ENCODE measurements at regions not wholly inside any gene's neighbourhood (a gene's known extent, or its start where the extent isn't known, plus 50 kb on each side); places are given as distances from the start of the nearest gene placed in this dataset.

DNA sequence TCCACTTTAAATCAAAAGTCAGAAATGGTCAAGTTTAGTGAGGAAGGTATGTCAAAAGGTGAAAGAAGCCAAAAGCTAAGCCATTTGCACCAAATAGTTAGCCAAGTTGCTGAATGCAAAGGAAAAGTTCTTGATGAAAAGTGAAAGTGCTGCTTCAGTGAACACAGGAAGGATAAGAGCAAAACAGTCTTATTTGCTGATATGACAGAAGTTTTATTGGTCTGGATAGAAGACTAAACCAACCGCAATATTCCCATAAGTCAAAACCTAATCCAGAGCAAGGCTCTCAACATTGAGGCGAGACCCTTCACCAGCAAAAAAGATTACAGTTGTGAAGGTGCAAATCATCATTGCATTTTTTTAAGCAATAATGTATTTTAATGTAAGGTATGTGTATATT, 496.5 kb upstream of the LRATD1 start:
- DNase-seq (ENCODE audit: low read depth in 1 of 2, low spot score in 2 of 2), result no peak
- Histone ChIP-seq H4K20me1 (replicated peaks in 1 of 2; ENCODE audit: control insufficient read depth in 1 of 2, insufficient read depth in 2 of 2, low read length in 2 of 2) (no peaks in the 10 kb centered on the region), H2BK12ac (ENCODE audit: low read depth, low read length) (no peak overlapping the region), H2BK5ac (ENCODE audit: low read depth, low read length) (no peak overlapping the region), H3K4me1 (replicated peaks in 1 of 4; ENCODE audit: control insufficient read depth in 3 of 4, insufficient read depth in 4 of 4, low read length in 3 of 4) (peaks cover 0 to 3% (median under 1%) of the 10 kb centered on the region in 4 experiments; a peak in 2 of 7 replicates), H3K23ac (ENCODE audit: insufficient read length) (no peak overlapping the region), H4K8ac (ENCODE audit: extremely low read depth, insufficient read depth, low read length) (no peak overlapping the region), H2BK20ac (ENCODE audit: low read length) (no peak overlapping the region), H2BK120ac (replicated peaks; ENCODE audit: low read depth, low read length) (no peak overlapping the region), H3K4ac (replicated peaks; ENCODE audit: insufficient read length, low read depth, low read length) (no peak overlapping the region), H3K27me3 (replicated peaks in 1 of 4; ENCODE audit: control insufficient read depth in 3 of 4, extremely low read depth in 1 of 4, insufficient read depth in 3 of 4, low read length in 3 of 4) (no peaks in the 10 kb centered on the region), H3K27ac (ENCODE audit: low read depth, low read length) (no peak overlapping the region), H3K4me3 (ENCODE audit: extremely low read depth in 1 of 4, insufficient read depth in 2 of 4, low read depth in 3 of 4, low read length in 4 of 4) (no peak overlapping the region), H2AFZ (ENCODE audit: low read length) (no peak overlapping the region), H3K23me2 (ENCODE audit: low read depth, low read length) (no peaks in the 10 kb centered on the region), H3K18ac (ENCODE audit: extremely low read depth, low read length) (no peak overlapping the region), H3K4me2 (ENCODE audit: insufficient read depth in 1 of 2, low read depth in 2 of 2, low read length in 2 of 2) (no peak overlapping the region), H4K5ac (ENCODE audit: insufficient read length, low read depth, low read length) (no peak overlapping the region), H3K56ac (replicated peaks; ENCODE audit: insufficient read length, low read depth, low read length) (no peak overlapping the region), H3K14ac (ENCODE audit: insufficient read length) (no peak overlapping the region), H2AK5ac (ENCODE audit: low read depth, low read length) (no peak overlapping the region), H3K79me2 (ENCODE audit: control insufficient read depth in 1 of 2, insufficient read depth in 2 of 2, low read length in 2 of 2) (no peaks in the 10 kb centered on the region), H3K9ac (replicated peaks in 1 of 4; ENCODE audit: extremely low read depth in 1 of 4, low read depth in 3 of 4, low read length in 3 of 4) (no peak overlapping the region), H4K91ac (replicated peaks; ENCODE audit: insufficient read length, low read length) (no peak overlapping the region), H2BK15ac (ENCODE audit: low read length) (no peak overlapping the region), H3K9me3 (ENCODE audit: insufficient read depth in 2 of 2, low read depth in 1 of 2, low read length in 1 of 2) (no peaks in the 10 kb centered on the region), H3K79me1 (ENCODE audit: low read depth, low read length) (no peaks in the 10 kb centered on the region), H3K36me3 (ENCODE audit: control insufficient read depth in 2 of 4, insufficient read depth in 4 of 4, low read length in 3 of 4) (no peaks in the 10 kb centered on the region)
- no peak for TF ChIP-seq JUND (IDR thresholded peaks at IDR 0.05; ENCODE audit: low read length)
- TF ChIP-seq YY1 (IDR thresholded peaks at IDR 0.05; ENCODE audit: low read depth, low read length), result no peak
- no peak for TF ChIP-seq EP300 (IDR thresholded peaks at IDR 0.05; ENCODE audit: borderline replicate concordance in 1 of 2, low read depth in 2 of 2, low read length in 2 of 2)
- TF ChIP-seq, protein P1, sequence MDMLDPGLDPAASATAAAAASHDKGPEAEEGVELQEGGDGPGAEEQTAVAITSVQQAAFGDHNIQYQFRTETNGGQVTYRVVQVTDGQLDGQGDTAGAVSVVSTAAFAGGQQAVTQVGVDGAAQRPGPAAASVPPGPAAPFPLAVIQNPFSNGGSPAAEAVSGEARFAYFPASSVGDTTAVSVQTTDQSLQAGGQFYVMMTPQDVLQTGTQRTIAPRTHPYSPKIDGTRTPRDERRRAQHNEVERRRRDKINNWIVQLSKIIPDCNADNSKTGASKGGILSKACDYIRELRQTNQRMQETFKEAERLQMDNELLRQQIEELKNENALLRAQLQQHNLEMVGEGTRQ (IDR thresholded peaks at IDR 0.05; ENCODE audit: low read length), result no peak
- no peak for TF ChIP-seq KDM4A (IDR thresholded peaks at IDR 0.05; ENCODE audit: low read depth, low read length, severe bottlenecking)
- no peak for TF ChIP-seq RNF2 (IDR thresholded peaks at IDR 0.05; ENCODE audit: borderline replicate concordance, low read depth, low read length, missing control alignments, poor library complexity, severe bottlenecking)
- no peak for FAIRE-seq
- CTCF ChIA-PET (ENCODE audit: partially characterized antibody), result no interaction called here
- POLR2A ChIA-PET (ENCODE audit: partially characterized antibody), result no interaction called here
- WGBS, 2 experiments (ENCODE audit: extremely low coverage in 1 of 2, insufficient coverage in 1 of 2, insufficient read length in 1 of 2, insufficient replicate concordance in 2 of 2, low coverage in 1 of 2, low lambda C conversion rate in 2 of 2, missing lambda C conversion rate in 1 of 2), result 97% methylated on average over 2 of the region's 2 CpGs; no CpG with 5 or more reads in 1 of the 2 experiments

Measured in H1 (cell line).